Nephron (organoid): ENCODE measurements at regions not wholly inside any gene's neighbourhood (a gene's known extent, or its start where the extent isn't known, plus 50 kb on each side); places are given as distances from the start of the nearest gene placed in this dataset.

Source experiments
- H3K27ac Mint-ChIP-seq, 3 experiments: 2 replicates each; pipeline ENCODE4 v1.8.0; 2020; ENCODE audit warnings: mixed read lengths in 3 of 3, mild to moderate bottlenecking in 2 of 3, moderate library complexity in 1 of 3
- H3K27me3 Mint-ChIP-seq: 2 replicates; pipeline ENCODE4 v1.8.0; 2021; ENCODE audit warnings: low read depth, mild to moderate bottlenecking, moderate library complexity, mixed read lengths
- H3K36me3 Mint-ChIP-seq: 2 replicates; pipeline ENCODE4 v1.8.0; 2020; ENCODE audit warnings: low read depth, mixed read lengths
- H3K4me1 Mint-ChIP-seq: 2 replicates; pipeline ENCODE4 v1.8.0; 2020; ENCODE audit warnings: mixed read lengths
- H3K4me3 Mint-ChIP-seq, 3 experiments: 2 replicates each; pipeline ENCODE4 v1.8.0; 2020; ENCODE audit warnings: mild to moderate bottlenecking in 3 of 3, mixed read lengths in 3 of 3, moderate library complexity in 2 of 3
- H3K9me3 Mint-ChIP-seq: 2 replicates; pipeline ENCODE4 v1.8.0; 2020; ENCODE audit warnings: mixed read lengths
- CTCF ChIP-seq, 3 experiments: fragments of 200-600 bp; sonication (generic); IDR thresholded peaks; one replicate each; pipeline ENCODE4 v1.5.0; 2021; ENCODE audit warnings: antibody characterized with exemption in 3 of 3; ENCODE audit not compliant: unreplicated experiment in 3 of 3

GRCh38 chr12:78759367-78759766 lies 105.2 kb upstream of the SYT1 start:
- Mint-ChIP-seq H3K4me1 (no peaks in the 10 kb centered on the region), H3K9me3 (peaks cover 16% of the 10 kb centered on the region), H3K4me3 (no peak overlapping the region), H3K27ac (no peak overlapping the region), H3K27me3 (no peaks in the 10 kb centered on the region), H3K36me3 (no peaks in the 10 kb centered on the region)
- no peak for TF ChIP-seq CTCF (IDR thresholded peaks at IDR 0.05; ENCODE audit: unreplicated experiment in 3 of 3)

GRCh38 chr12:78760906-78761305 lies 103.7 kb upstream of the SYT1 start:
- TF ChIP-seq CTCF (IDR thresholded peaks at IDR 0.05; ENCODE audit: unreplicated experiment in 3 of 3) = no peak
- Mint-ChIP-seq H3K36me3 (no peaks in the 10 kb centered on the region), H3K4me3 (no peak overlapping the region), H3K4me1 (no peaks in the 10 kb centered on the region), H3K9me3 (peaks cover 16% of the 10 kb centered on the region), H3K27me3 (no peaks in the 10 kb centered on the region), H3K27ac (no peak overlapping the region)

- TF ChIP-seq CTCF (IDR thresholded peaks at IDR 0.05; ENCODE audit: unreplicated experiment in 3 of 3) = no peak
- no peak overlapping the region for H3K27ac Mint-ChIP-seq
Observed at GRCh38 chr12:78764913-78765312, 99.7 kb upstream of the SYT1 start.

GRCh38 chr12:78767264-78767981 lies 97.2 kb upstream of the SYT1 start:
- no peaks in the 10 kb centered on the region for H3K4me1 Mint-ChIP-seq
- peaks cover 2% of the 10 kb centered on the region for H3K9me3 Mint-ChIP-seq
- H3K4me3 Mint-ChIP-seq = no peak overlapping the region
- no peak for TF ChIP-seq CTCF (IDR thresholded peaks at IDR 0.05; ENCODE audit: unreplicated experiment in 3 of 3)
- H3K27ac Mint-ChIP-seq = no peak overlapping the region
- H3K36me3 Mint-ChIP-seq = no peaks in the 10 kb centered on the region
- no peaks in the 10 kb centered on the region for H3K27me3 Mint-ChIP-seq

More at GRCh38 chr12:78764913-78765312, 99.7 kb upstream of the SYT1 start:
- H3K4me3 Mint-ChIP-seq = no peak overlapping the region
- H3K36me3 Mint-ChIP-seq = no peaks in the 10 kb centered on the region
- no peaks in the 10 kb centered on the region for H3K27me3 Mint-ChIP-seq
- peaks cover 4% of the 10 kb centered on the region for H3K9me3 Mint-ChIP-seq
- H3K4me1 Mint-ChIP-seq = no peaks in the 10 kb centered on the region

GRCh38 chr12:78778339-78778738 lies 86.2 kb upstream of the SYT1 start:
- H3K27me3 Mint-ChIP-seq = no peaks in the 10 kb centered on the region

More at GRCh38 chr12:78778339-78778738, 86.2 kb upstream of the SYT1 start:
- no peak overlapping the region for H3K4me3 Mint-ChIP-seq
- H3K27ac Mint-ChIP-seq = no peak overlapping the region
- H3K36me3 Mint-ChIP-seq = no peaks in the 10 kb centered on the region
- no peaks in the 10 kb centered on the region for H3K9me3 Mint-ChIP-seq
- no peaks in the 10 kb centered on the region for H3K4me1 Mint-ChIP-seq
- no peak for TF ChIP-seq CTCF (IDR thresholded peaks at IDR 0.05; ENCODE audit: unreplicated experiment in 3 of 3)
